Stomach (tissue), 4 donors: ENCODE measurements at regions not wholly inside any gene's neighbourhood (a gene's known extent, or its start where the extent isn't known, plus 50 kb on each side); places are given as distances from the start of the nearest gene placed in this dataset.

ENCODE experiments used
- CTCF ChIP-seq, 7 experiments: fragments of 450-650 bp in 4 of 7; fragments of 200-600 bp in 3 of 7; sonication (generic) in 3 of 7; IDR thresholded peaks; one replicate each; pipeline ENCODE4 v1.5.1; 2016 to 2019; ENCODE audit warnings: antibody characterized with exemption in 7 of 7, control low read depth in 2 of 7, mild to moderate bottlenecking in 1 of 7
- EP300 ChIP-seq: sonication (generic); formaldehyde crosslinking; IDR thresholded peaks from one replicate; pipeline ENCODE4 v1.6.1; 2017; ENCODE audit warnings: antibody characterized with exemption
- POLR2A ChIP-seq, 4 donors: fragments of 450-650 bp; IDR thresholded peaks; one replicate each; pipeline ENCODE4 v1.6.1; 2016; ENCODE audit warnings: antibody characterized with exemption in 4 of 4, control low read depth in 2 of 4, mild to moderate bottlenecking in 1 of 4, moderate library complexity in 1 of 4
- POLR2AphosphoS5 ChIP-seq, 3 donors: sonication (generic); formaldehyde crosslinking; IDR thresholded peaks; one replicate each; pipeline ENCODE4 v1.6.1; 2016; ENCODE audit warnings: antibody characterized with exemption in 3 of 3

GRCh38 chr14:89564286-89564957 is 147.4 kb upstream of the FOXN3 start:
- no peak for TF ChIP-seq CTCF (IDR thresholded peaks at IDR 0.05)
- TF ChIP-seq EP300: no peak
- no peak for TF ChIP-seq POLR2AphosphoS5 (IDR thresholded peaks at IDR 0.05)
- TF ChIP-seq POLR2A (IDR thresholded peaks at IDR 0.05): no peak
